ENCODE measurements at regions not wholly inside any gene's neighbourhood (a gene's known extent, or its start where the extent isn't known, plus 50 kb on each side); places are given as distances from the start of the nearest gene placed in this dataset.

DNA sequence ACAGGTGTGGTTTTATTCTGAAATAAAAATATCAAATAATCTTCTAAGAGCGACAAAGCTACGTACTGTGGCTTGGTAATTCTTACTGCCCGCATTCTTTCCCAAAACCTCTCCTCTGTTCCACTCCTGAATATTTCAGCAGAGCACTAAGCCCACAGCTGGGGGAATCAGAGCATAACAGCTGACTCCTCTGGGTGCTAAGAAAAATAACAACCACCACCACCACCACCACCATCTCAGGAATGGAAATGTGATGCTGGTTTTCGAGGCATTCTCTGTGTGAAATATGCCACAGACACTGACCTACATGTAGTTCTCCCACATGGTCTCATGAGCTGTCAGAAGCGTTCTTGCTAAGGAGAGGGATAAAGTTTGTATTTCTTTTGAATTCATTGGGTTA, 183.7 kb downstream of the BMP4 start:
- no peaks in the 10 kb centered on the region for H3K79me1 ChIP-seq (ENCODE audit: low read length)
- no peaks in the 10 kb centered on the region for H3K79me2 ChIP-seq (ENCODE audit: control insufficient read depth, insufficient read depth, low read length, poor library complexity)
- H3K9me3 ChIP-seq (ENCODE audit: insufficient read depth, low read depth, low read length) = no peaks in the 10 kb centered on the region
- H3K9ac ChIP-seq (ENCODE audit: low read length) = no peak overlapping the region
- H4K91ac ChIP-seq (ENCODE audit: low read depth, low read length) = no peak overlapping the region
- peak; percentile 37 to 62 for DNase-seq
- H2AK5ac ChIP-seq (ENCODE audit: low read length) = no peak overlapping the region
- H3K4me1 ChIP-seq (ENCODE audit: control insufficient read depth in 1 of 2, insufficient read depth in 2 of 2, low read length in 2 of 2) = no peaks in the 10 kb centered on the region
- no peak overlapping the region for H4K8ac ChIP-seq (ENCODE audit: low read depth, low read length)
- H3K18ac ChIP-seq (ENCODE audit: low read length) = no peak overlapping the region
- no peak overlapping the region for H3K27ac ChIP-seq (ENCODE audit: low read depth, low read length)
- H2BK5ac ChIP-seq (ENCODE audit: low read depth, low read length, poor library complexity) = no peak overlapping the region
- H4K12ac ChIP-seq (ENCODE audit: low read depth, low read length) = no peak overlapping the region
- H3K4ac ChIP-seq (ENCODE audit: low read depth, low read length) = no peak overlapping the region
- no CpG with 5 or more reads among the region's 5 CpGs for WGBS (ENCODE audit: extremely low coverage, insufficient coverage, insufficient read length)
- no peak overlapping the region for H2BK12ac ChIP-seq (ENCODE audit: low read length)
- no peak overlapping the region for H2BK120ac ChIP-seq (ENCODE audit: insufficient read depth, low read length, poor library complexity)
- no peak overlapping the region for H3K14ac ChIP-seq (ENCODE audit: low read length)
- H3K4me2 ChIP-seq (ENCODE audit: low read length) = no peak overlapping the region
- H3K36me3 ChIP-seq (ENCODE audit: control insufficient read depth in 1 of 2, insufficient read depth in 2 of 2, low read length in 2 of 2) = no peaks in the 10 kb centered on the region
- no peak overlapping the region for H2AFZ ChIP-seq (ENCODE audit: insufficient read depth, low read length, poor library complexity)
- no peak overlapping the region for H3K4me3 ChIP-seq (ENCODE audit: low read depth, low read length)
- no peaks in the 10 kb centered on the region for H3K27me3 ChIP-seq (ENCODE audit: insufficient read depth, low read length)
- H3K23ac ChIP-seq (ENCODE audit: low read length) = no peak overlapping the region

DNA sequence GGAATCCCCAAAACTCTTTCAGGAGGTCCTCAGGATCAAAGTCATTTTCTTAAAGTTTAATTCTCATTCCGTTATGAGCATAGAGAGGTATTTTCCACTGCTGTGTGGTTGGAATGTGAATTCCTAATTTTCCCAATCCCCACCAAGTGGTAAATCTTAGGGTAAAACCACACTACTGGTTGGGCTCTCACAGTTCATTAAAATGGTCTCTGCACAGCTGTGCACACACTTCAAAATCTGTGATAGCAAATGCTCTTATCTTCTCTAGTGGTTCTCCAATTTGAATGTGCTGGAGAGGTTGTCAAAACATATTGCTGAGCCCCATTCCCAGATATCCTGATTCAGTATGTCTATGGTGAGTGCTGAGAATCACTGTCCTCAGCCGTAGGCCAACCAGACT, 189.1 kb downstream of the BMP4 start:
- Histone ChIP-seq H3K9ac (ENCODE audit: low read length) (no peak overlapping the region), H3K79me1 (ENCODE audit: low read length) (no peaks in the 10 kb centered on the region), H2BK120ac (ENCODE audit: insufficient read depth, low read length, poor library complexity) (no peak overlapping the region), H3K9me3 (ENCODE audit: insufficient read depth, low read depth, low read length) (no peaks in the 10 kb centered on the region), H3K36me3 (ENCODE audit: control insufficient read depth in 1 of 2, insufficient read depth in 2 of 2, low read length in 2 of 2) (no peaks in the 10 kb centered on the region), H3K27me3 (ENCODE audit: insufficient read depth, low read length) (no peaks in the 10 kb centered on the region), H3K27ac (ENCODE audit: low read depth, low read length) (no peak overlapping the region), H3K4ac (ENCODE audit: low read depth, low read length) (no peak overlapping the region), H3K79me2 (ENCODE audit: control insufficient read depth, insufficient read depth, low read length, poor library complexity) (no peaks in the 10 kb centered on the region), H4K91ac (ENCODE audit: low read depth, low read length) (no peak overlapping the region), H3K23ac (ENCODE audit: low read length) (no peak overlapping the region), H2BK5ac (ENCODE audit: low read depth, low read length, poor library complexity) (no peak overlapping the region), H4K8ac (ENCODE audit: low read depth, low read length) (no peak overlapping the region), H2AK5ac (ENCODE audit: low read length) (no peak overlapping the region), H3K18ac (ENCODE audit: low read length) (no peak overlapping the region), H3K4me1 (ENCODE audit: control insufficient read depth in 1 of 2, insufficient read depth in 2 of 2, low read length in 2 of 2) (no peaks in the 10 kb centered on the region), H3K14ac (ENCODE audit: low read length) (no peak overlapping the region), H3K4me3 (ENCODE audit: low read depth, low read length) (no peak overlapping the region), H2BK12ac (ENCODE audit: low read length) (no peak overlapping the region), H2AFZ (ENCODE audit: insufficient read depth, low read length, poor library complexity) (no peak overlapping the region), H4K12ac (ENCODE audit: low read depth, low read length) (no peak overlapping the region), H3K4me2 (ENCODE audit: low read length) (no peak overlapping the region)
- no peak for DNase-seq
- WGBS (ENCODE audit: extremely low coverage, insufficient coverage, insufficient read length) = no CpG with 5 or more reads among the region's 2 CpGs

DNA sequence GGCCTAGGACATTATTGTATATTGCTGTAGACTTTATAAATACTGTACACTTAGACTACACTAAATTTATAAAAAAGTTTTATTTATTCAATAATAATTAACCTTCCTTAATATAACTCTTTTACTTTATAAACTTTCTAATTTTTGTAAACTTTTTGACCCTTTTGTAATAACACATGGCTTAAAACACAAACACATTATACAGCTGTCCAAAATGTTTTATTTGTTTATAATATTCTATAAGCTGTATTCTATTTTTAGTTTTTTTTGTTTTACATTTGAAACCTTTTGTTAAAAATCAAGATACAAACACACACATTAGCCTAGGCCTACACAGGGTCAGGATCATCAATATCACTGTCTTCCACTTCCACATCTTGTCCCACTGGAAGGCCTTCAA, 190.0 kb downstream of the BMP4 start:
- H4K91ac ChIP-seq (ENCODE audit: low read depth, low read length) = no peak overlapping the region
- no peaks in the 10 kb centered on the region for H3K79me2 ChIP-seq (ENCODE audit: control insufficient read depth, insufficient read depth, low read length, poor library complexity)
- no peak overlapping the region for H2BK120ac ChIP-seq (ENCODE audit: insufficient read depth, low read length, poor library complexity)
- H4K12ac ChIP-seq (ENCODE audit: low read depth, low read length) = no peak overlapping the region
- no peak overlapping the region for H3K23ac ChIP-seq (ENCODE audit: low read length)
- no peak overlapping the region for H3K14ac ChIP-seq (ENCODE audit: low read length)
- no peaks in the 10 kb centered on the region for H3K27me3 ChIP-seq (ENCODE audit: insufficient read depth, low read length)
- no peak overlapping the region for H2BK5ac ChIP-seq (ENCODE audit: low read depth, low read length, poor library complexity)
- no peak overlapping the region for H3K4ac ChIP-seq (ENCODE audit: low read depth, low read length)
- H3K27ac ChIP-seq (ENCODE audit: low read depth, low read length) = no peak overlapping the region
- H2BK12ac ChIP-seq (ENCODE audit: low read length) = no peak overlapping the region
- no peaks in the 10 kb centered on the region for H3K4me1 ChIP-seq (ENCODE audit: control insufficient read depth in 1 of 2, insufficient read depth in 2 of 2, low read length in 2 of 2)
- no peak overlapping the region for H3K4me3 ChIP-seq (ENCODE audit: low read depth, low read length)
- H2AK5ac ChIP-seq (ENCODE audit: low read length) = no peak overlapping the region
- no peak overlapping the region for H3K4me2 ChIP-seq (ENCODE audit: low read length)
- no peak overlapping the region for H2AFZ ChIP-seq (ENCODE audit: insufficient read depth, low read length, poor library complexity)
- H3K9me3 ChIP-seq (ENCODE audit: insufficient read depth, low read depth, low read length) = no peaks in the 10 kb centered on the region
- H3K18ac ChIP-seq (ENCODE audit: low read length) = no peak overlapping the region
- no peaks in the 10 kb centered on the region for H3K79me1 ChIP-seq (ENCODE audit: low read length)
- no peak for DNase-seq
- H3K36me3 ChIP-seq (ENCODE audit: control insufficient read depth in 1 of 2, insufficient read depth in 2 of 2, low read length in 2 of 2) = no peaks in the 10 kb centered on the region
- no peak overlapping the region for H3K9ac ChIP-seq (ENCODE audit: low read length)
- no peak overlapping the region for H4K8ac ChIP-seq (ENCODE audit: low read depth, low read length)

DNA sequence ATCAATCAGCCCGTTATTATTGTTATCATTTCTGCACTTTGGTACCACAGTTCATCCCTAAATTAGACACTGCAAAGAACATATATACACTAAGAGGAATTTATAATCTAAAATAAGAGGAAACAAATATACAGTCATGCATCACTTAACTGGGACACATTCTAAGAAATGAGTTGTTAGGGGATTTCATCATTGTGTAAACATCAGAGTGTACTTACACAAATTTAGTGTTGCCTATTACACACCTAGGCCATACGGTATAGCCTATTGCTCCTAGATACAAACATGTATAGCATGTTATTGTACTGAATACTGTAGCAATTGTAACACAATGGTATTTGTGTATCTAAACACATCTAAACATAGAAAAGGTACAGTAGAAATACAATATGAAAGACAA, 190.5 kb downstream of the BMP4 start:
- Histone ChIP-seq H3K4me3 (ENCODE audit: low read depth, low read length) (no peak overlapping the region), H3K79me2 (ENCODE audit: control insufficient read depth, insufficient read depth, low read length, poor library complexity) (no peaks in the 10 kb centered on the region), H2BK120ac (ENCODE audit: insufficient read depth, low read length, poor library complexity) (no peak overlapping the region), H3K4me1 (ENCODE audit: control insufficient read depth in 1 of 2, insufficient read depth in 2 of 2, low read length in 2 of 2) (no peaks in the 10 kb centered on the region), H3K9me3 (ENCODE audit: insufficient read depth, low read depth, low read length) (no peaks in the 10 kb centered on the region), H3K4ac (ENCODE audit: low read depth, low read length) (no peak overlapping the region), H3K36me3 (ENCODE audit: control insufficient read depth in 1 of 2, insufficient read depth in 2 of 2, low read length in 2 of 2) (no peaks in the 10 kb centered on the region), H4K91ac (ENCODE audit: low read depth, low read length) (no peak overlapping the region), H4K12ac (ENCODE audit: low read depth, low read length) (no peak overlapping the region), H3K18ac (ENCODE audit: low read length) (no peak overlapping the region), H2AFZ (ENCODE audit: insufficient read depth, low read length, poor library complexity) (no peak overlapping the region), H2BK5ac (ENCODE audit: low read depth, low read length, poor library complexity) (no peak overlapping the region), H2AK5ac (ENCODE audit: low read length) (no peak overlapping the region), H3K4me2 (ENCODE audit: low read length) (no peak overlapping the region), H3K27me3 (ENCODE audit: insufficient read depth, low read length) (no peaks in the 10 kb centered on the region), H3K79me1 (ENCODE audit: low read length) (no peaks in the 10 kb centered on the region), H3K27ac (ENCODE audit: low read depth, low read length) (no peak overlapping the region), H3K9ac (ENCODE audit: low read length) (no peak overlapping the region), H3K14ac (ENCODE audit: low read length) (no peak overlapping the region), H3K23ac (ENCODE audit: low read length) (no peak overlapping the region), H4K8ac (ENCODE audit: low read depth, low read length) (no peak overlapping the region), H2BK12ac (ENCODE audit: low read length) (no peak overlapping the region)
- no CpG with 5 or more reads among the region's 2 CpGs for WGBS (ENCODE audit: extremely low coverage, insufficient coverage, insufficient read length)
- no peak for DNase-seq

DNA sequence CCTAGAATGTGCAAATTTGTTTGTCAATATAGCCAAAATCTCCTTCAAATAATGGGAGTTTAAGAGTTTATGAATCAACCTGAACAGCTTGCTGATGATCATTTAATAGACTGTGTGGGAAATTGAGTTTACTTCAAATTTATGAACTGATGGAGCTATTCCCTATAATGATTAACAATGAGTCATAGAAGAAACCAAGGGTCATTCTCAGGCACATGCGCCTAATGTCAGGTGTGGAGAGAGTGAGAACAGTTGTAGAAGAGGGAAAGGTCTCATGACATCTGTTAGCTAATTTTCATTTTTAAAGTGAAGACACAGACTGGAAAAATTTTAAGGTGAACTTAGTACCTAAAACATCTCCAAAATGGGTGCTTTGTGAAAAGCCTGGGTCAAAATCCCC, 191.8 kb downstream of the BMP4 start:
- Histone ChIP-seq H4K91ac (ENCODE audit: low read depth, low read length) (no peak overlapping the region), H4K12ac (ENCODE audit: low read depth, low read length) (no peak overlapping the region), H2AK5ac (ENCODE audit: low read length) (no peak overlapping the region), H3K36me3 (ENCODE audit: control insufficient read depth in 1 of 2, insufficient read depth in 2 of 2, low read length in 2 of 2) (no peaks in the 10 kb centered on the region), H2BK5ac (ENCODE audit: low read depth, low read length, poor library complexity) (no peak overlapping the region), H3K18ac (ENCODE audit: low read length) (no peak overlapping the region), H3K4me2 (ENCODE audit: low read length) (no peak overlapping the region), H4K8ac (ENCODE audit: low read depth, low read length) (no peak overlapping the region), H2AFZ (ENCODE audit: insufficient read depth, low read length, poor library complexity) (no peak overlapping the region), H2BK120ac (ENCODE audit: insufficient read depth, low read length, poor library complexity) (no peak overlapping the region), H3K4me1 (ENCODE audit: control insufficient read depth in 1 of 2, insufficient read depth in 2 of 2, low read length in 2 of 2) (no peaks in the 10 kb centered on the region), H3K23ac (ENCODE audit: low read length) (no peak overlapping the region), H3K27ac (ENCODE audit: low read depth, low read length) (no peak overlapping the region), H2BK12ac (ENCODE audit: low read length) (no peak overlapping the region), H3K4ac (ENCODE audit: low read depth, low read length) (no peak overlapping the region), H3K4me3 (ENCODE audit: low read depth, low read length) (no peak overlapping the region), H3K27me3 (ENCODE audit: insufficient read depth, low read length) (no peaks in the 10 kb centered on the region), H3K9me3 (ENCODE audit: insufficient read depth, low read depth, low read length) (no peaks in the 10 kb centered on the region), H3K14ac (ENCODE audit: low read length) (no peak overlapping the region), H3K79me1 (ENCODE audit: low read length) (no peaks in the 10 kb centered on the region), H3K9ac (ENCODE audit: low read length) (no peak overlapping the region), H3K79me2 (ENCODE audit: control insufficient read depth, insufficient read depth, low read length, poor library complexity) (no peaks in the 10 kb centered on the region)
- no peak for DNase-seq
- no CpG with 5 or more reads among the region's 1 CpG for WGBS (ENCODE audit: extremely low coverage, insufficient coverage, insufficient read length)
